Type B pancreatic cell (in vitro differentiated cells): ENCODE measurements at regions not wholly inside any gene's neighbourhood (a gene's known extent, or its start where the extent isn't known, plus 50 kb on each side); places are given as distances from the start of the nearest gene placed in this dataset.

Source experiments
- DNase-seq: peaks from one replicate; pipeline ENCODE4 v3.0.0; 2021; ENCODE audit warnings: mixed read lengths; ENCODE audit not compliant: unreplicated experiment; ENCODE audit errors: extremely low spot score
- H3K27ac Mint-ChIP-seq: 2 replicates; pipeline ENCODE4 v1.8.0; 2021; ENCODE audit warnings: mild to moderate bottlenecking, mixed read lengths
- H3K27me3 Mint-ChIP-seq: 2 replicates; pipeline ENCODE4 v1.8.0; 2021; ENCODE audit warnings: mixed read lengths
- H3K36me3 Mint-ChIP-seq: 2 replicates; pipeline ENCODE4 v1.8.0; 2021; ENCODE audit warnings: mixed read lengths
- H3K4me1 Mint-ChIP-seq: one replicate; pipeline ENCODE4 v1.8.0; 2021; ENCODE audit warnings: mixed read lengths; ENCODE audit not compliant: unreplicated experiment
- H3K4me3 Mint-ChIP-seq: 2 replicates; pipeline ENCODE4 v1.8.0; 2021; ENCODE audit warnings: mild to moderate bottlenecking, mixed read lengths
- H3K9me3 Mint-ChIP-seq: 2 replicates; pipeline ENCODE4 v1.8.0; 2021; ENCODE audit warnings: mixed read lengths
- CTCF ChIP-seq: fragments of 200-600 bp; sonication (generic); conservative IDR thresholded peaks from 2 replicates; pipeline ENCODE4 v1.5.0; 2021; ENCODE audit warnings: antibody characterized with exemption, mild to moderate bottlenecking

- no peaks in the 10 kb centered on the region for H3K4me1 Mint-ChIP-seq
- peaks cover 4% of the 10 kb centered on the region for H3K9me3 Mint-ChIP-seq
- no peaks in the 10 kb centered on the region for H3K36me3 Mint-ChIP-seq
- no peak overlapping the region for H3K4me3 Mint-ChIP-seq
- no peak for DNase-seq
- H3K27me3 Mint-ChIP-seq: peaks cover 9% of the 10 kb centered on the region
- no peak for TF ChIP-seq CTCF
- no peak overlapping the region for H3K27ac Mint-ChIP-seq
Measured at GRCh38 chr12:127429551-127430285, 837.3 kb upstream of the TMEM132C start.

GRCh38 chr12:127430401-127430800 is 836.6 kb upstream of the TMEM132C start:
- H3K36me3 Mint-ChIP-seq: no peaks in the 10 kb centered on the region
- H3K4me3 Mint-ChIP-seq: no peak overlapping the region

GRCh38 chr12:127431177-127431576 is 835.8 kb upstream of the TMEM132C start:
- H3K4me1 Mint-ChIP-seq: no peaks in the 10 kb centered on the region
- no peak for DNase-seq
- H3K4me3 Mint-ChIP-seq: no peak overlapping the region
- H3K9me3 Mint-ChIP-seq: no peaks in the 10 kb centered on the region
- H3K27ac Mint-ChIP-seq: no peak overlapping the region
- peaks cover 13% of the 10 kb centered on the region for H3K27me3 Mint-ChIP-seq
- H3K36me3 Mint-ChIP-seq: no peaks in the 10 kb centered on the region
- TF ChIP-seq CTCF: no peak

More at GRCh38 chr12:127430401-127430800, 836.6 kb upstream of the TMEM132C start:
- H3K27me3 Mint-ChIP-seq: peaks cover 11% of the 10 kb centered on the region
- DNase-seq: no peak
- TF ChIP-seq CTCF: no peak
- no peaks in the 10 kb centered on the region for H3K4me1 Mint-ChIP-seq
- H3K27ac Mint-ChIP-seq: no peak overlapping the region
- no peaks in the 10 kb centered on the region for H3K9me3 Mint-ChIP-seq

- no peak for TF ChIP-seq CTCF
- Mint-ChIP-seq H3K36me3 (no peaks in the 10 kb centered on the region), H3K27ac (no peak overlapping the region), H3K27me3 (peaks cover 13% of the 10 kb centered on the region), H3K9me3 (no peaks in the 10 kb centered on the region), H3K4me1 (no peaks in the 10 kb centered on the region), H3K4me3 (no peak overlapping the region)
- no peak for DNase-seq
Measured at GRCh38 chr12:127431594-127431993, 835.4 kb upstream of the TMEM132C start.

- peaks cover 4% of the 10 kb centered on the region for H3K9me3 Mint-ChIP-seq
- H3K4me1 Mint-ChIP-seq: no peaks in the 10 kb centered on the region
- H3K4me3 Mint-ChIP-seq: no peak overlapping the region
- TF ChIP-seq CTCF: no peak
- no peaks in the 10 kb centered on the region for H3K36me3 Mint-ChIP-seq
- H3K27ac Mint-ChIP-seq: no peak overlapping the region
- H3K27me3 Mint-ChIP-seq: peaks cover 13% of the 10 kb centered on the region
- no peak for DNase-seq
Measured at GRCh38 chr12:127435439-127435838, 831.5 kb upstream of the TMEM132C start.
